K562 (cell line): ENCODE measurements at regions not wholly inside any gene's neighbourhood (a gene's known extent, or its start where the extent isn't known, plus 50 kb on each side); places are given as distances from the start of the nearest gene placed in this dataset.

Experiments used
- ATF2 ChIP-seq: sonication (generic); formaldehyde crosslinking; IDR thresholded peaks from 2 replicates; pipeline ENCODE4 v1.8.1; 2022; ENCODE audit warnings: missing genetic modification reagents
- BDP1 ChIP-seq: IDR thresholded peaks from 3 replicates; pipeline ENCODE4 v1.6.1; 2011; ENCODE audit not compliant: insufficient read length, insufficient read depth
- CAMTA2 ChIP-seq: fragments of 250-450 bp; sonication (Bioruptor Pico); conservative IDR thresholded peaks from 2 replicates; pipeline ENCODE4 v1.5.1; 2022
- CBX5 ChIP-seq: IDR thresholded peaks from 2 replicates; pipeline ENCODE4 v1.6.1; 2014; ENCODE audit warnings: low read depth, borderline replicate concordance
- CC2D1A ChIP-seq: fragments of 450-650 bp; IDR thresholded peaks from 2 replicates; pipeline ENCODE4 v1.6.1; 2017; ENCODE audit warnings: mild to moderate bottlenecking
- CHD7 ChIP-seq: fragments of 200-600 bp; sonication (generic); IDR thresholded peaks from one replicate; pipeline ENCODE4 v1.6.1; 2012; ENCODE audit warnings: mild to moderate bottlenecking, low read depth, low read length, inconsistent platforms
- NONO ChIP-seq, 2 experiments: fragments of 200-400 bp in 1 of 2; fragments of 450-650 bp in 1 of 2; formaldehyde crosslinking in 1 of 2; IDR thresholded peaks; 2 replicates each; pipeline ENCODE4 v1.6.1; 2017; ENCODE audit warnings: low read depth in 2 of 2, mild to moderate bottlenecking in 2 of 2, moderate library complexity in 2 of 2, low read length in 1 of 2
- TEAD2 ChIP-seq: fragments of 450-650 bp; IDR thresholded peaks from 2 replicates; pipeline ENCODE4 v1.6.1; 2016; ENCODE audit warnings: missing genetic modification characterization, control low read depth, missing compliant biosample characterization
- ZBTB49 ChIP-seq: sonication (generic); formaldehyde crosslinking; IDR thresholded peaks from 2 replicates; pipeline ENCODE4 v1.8.0; 2022; ENCODE audit warnings: missing genetic modification reagents, mild to moderate bottlenecking, borderline replicate concordance
- ZNF586 ChIP-seq: fragments of 450-650 bp; formaldehyde crosslinking; conservative IDR thresholded peaks from 2 replicates; pipeline ENCODE4 v1.4.0; 2020; ENCODE audit warnings: mild to moderate bottlenecking, moderate library complexity
- ZNF830 ChIP-seq: fragments of 250-450 bp; sonication (Bioruptor Pico); IDR thresholded peaks from 2 replicates; pipeline ENCODE4 v1.5.0; 2021; ENCODE audit warnings: mild to moderate bottlenecking

- TF ChIP-seq CHD7 (no peak), ZNF830 (CRISPR knock-in tag) (peak; percentile 96; the same call in 1 of the 2 replicates), CAMTA2 (CRISPR knock-in tag) (peak; percentile 96), ZBTB49 (CRISPR knock-in tag) (no peak), NONO (IDR thresholded peaks at IDR 0.05; ENCODE audit: low read depth in 2 of 2, low read length in 1 of 2) (no peak), CC2D1A (peak; percentile 93), CBX5 (no peak), TEAD2 (tag) (peak; percentile 97), ATF2 (no peak), ZNF586 (CRISPR knock-in tag) (peak; percentile 95), BDP1 (no peak)
Measured at GRCh38 chr12:126907900-126908764, 1358.8 kb upstream of the TMEM132C start (continued).
